Stimulated activated CD4-positive, alpha-beta T cell treated with anti-CD3 and anti-CD28 coated beads, Interleukin-12 subunit alpha, Interleukin-12 subunit beta, amount 100 ng/mL, for 24 hours (primary cell): ENCODE measurements at regions not wholly inside any gene's neighbourhood (a gene's known extent, or its start where the extent isn't known, plus 50 kb on each side); places are given as distances from the start of the nearest gene placed in this dataset.
"Not testable (repeated sequence)": the region's sequence is repeated elsewhere in the genome, so short reads cannot be mapped to it uniquely, and the experiment has no call there.

Experiments used
- DNase-seq, 2 experiments: peaks; one replicate each; pipeline ENCODE4 v3.0.0-alpha.2; 2020; ENCODE audit warnings: low read depth in 2 of 2

GRCh38 chr17:5864741-5865657, 205.2 kb upstream of the WSCD1 start:
- DNase-seq: no peak

GRCh38 chr17:5866978-5867377, 203.2 kb upstream of the WSCD1 start:
- no peak for DNase-seq

DNA sequence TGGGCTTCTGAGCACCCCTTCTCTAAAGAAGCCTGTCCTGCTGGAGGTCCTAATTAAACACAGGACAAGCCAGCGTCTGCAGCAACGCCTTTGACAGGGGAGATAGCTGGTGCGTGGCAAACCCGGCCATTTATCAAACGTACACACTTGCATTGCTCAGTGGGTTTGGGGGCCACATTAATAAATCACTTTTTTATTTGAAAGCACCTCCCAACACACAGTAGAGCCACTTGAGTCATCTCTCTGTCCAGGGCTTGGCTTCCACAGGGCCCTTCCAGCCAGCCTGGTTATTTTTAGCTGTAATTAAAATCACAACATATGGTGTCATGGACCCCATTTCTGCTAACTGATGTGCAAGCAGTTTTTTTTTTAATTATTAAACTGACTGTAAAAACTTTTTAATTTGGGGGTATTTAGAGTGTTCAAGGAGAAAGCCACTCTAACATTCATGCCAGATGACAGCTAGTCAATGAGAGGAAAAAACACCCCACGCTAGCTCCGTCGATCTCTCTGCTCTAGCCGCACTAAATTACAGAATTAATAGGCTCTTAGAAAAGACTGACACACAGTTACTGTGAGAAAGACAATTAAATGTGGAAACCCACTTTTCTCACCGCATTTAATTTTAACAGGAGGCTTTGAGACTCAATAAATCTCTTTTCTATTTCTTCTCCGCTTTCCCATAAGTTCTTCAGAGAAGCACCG, 201.0 kb upstream of the WSCD1 start:
- DNase-seq: no peak

- DNase-seq: no peak
Observed at GRCh38 chr17:5870231-5870953, 199.8 kb upstream of the WSCD1 start.

GRCh38 chr17:5871666-5872065, 198.5 kb upstream of the WSCD1 start:
- no peak for DNase-seq

- no peak for DNase-seq
Observed at GRCh38 chr17:5872831-5873230, 197.3 kb upstream of the WSCD1 start.

DNA sequence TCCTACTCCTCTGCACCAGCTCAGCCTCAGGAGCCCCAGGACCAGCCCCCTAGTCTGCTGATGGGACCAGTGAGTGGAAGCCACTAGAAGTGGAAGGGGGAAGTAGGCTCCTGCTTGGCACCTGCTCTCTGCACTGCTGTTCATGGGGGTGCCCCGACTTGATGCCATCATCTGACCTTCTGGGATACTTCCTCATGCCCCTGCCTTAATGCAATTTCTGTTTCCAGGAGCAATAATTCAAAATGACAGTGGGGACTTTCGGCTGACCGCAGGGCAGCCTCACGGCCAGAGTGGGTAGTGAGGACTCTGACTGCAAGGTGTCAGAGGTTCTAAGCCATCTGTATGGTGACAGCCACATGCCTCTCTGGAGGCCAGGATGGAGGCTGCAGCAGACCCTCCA, 196.4 kb upstream of the WSCD1 start:
- DNase-seq: no peak

DNA sequence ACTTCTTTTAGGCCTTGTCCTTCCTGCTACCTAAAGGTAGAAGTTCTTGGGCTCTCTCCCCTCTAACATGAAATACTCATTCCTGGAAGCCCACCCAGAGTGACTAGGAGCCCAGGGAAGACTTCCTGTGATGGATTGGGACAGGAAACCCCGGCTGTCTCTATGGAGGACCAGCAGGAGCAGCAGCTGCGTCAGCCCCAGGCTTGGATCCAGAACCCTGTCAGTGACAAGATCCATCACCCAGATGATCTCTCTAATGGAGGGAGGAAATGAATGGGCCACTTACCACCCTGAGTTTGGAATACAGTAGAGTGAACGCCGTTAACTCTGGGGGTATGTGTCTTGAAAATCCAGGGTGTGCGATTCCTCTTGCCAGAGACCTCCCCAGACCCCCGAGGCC, 195.7 kb upstream of the WSCD1 start:
- no peak for DNase-seq

DNA sequence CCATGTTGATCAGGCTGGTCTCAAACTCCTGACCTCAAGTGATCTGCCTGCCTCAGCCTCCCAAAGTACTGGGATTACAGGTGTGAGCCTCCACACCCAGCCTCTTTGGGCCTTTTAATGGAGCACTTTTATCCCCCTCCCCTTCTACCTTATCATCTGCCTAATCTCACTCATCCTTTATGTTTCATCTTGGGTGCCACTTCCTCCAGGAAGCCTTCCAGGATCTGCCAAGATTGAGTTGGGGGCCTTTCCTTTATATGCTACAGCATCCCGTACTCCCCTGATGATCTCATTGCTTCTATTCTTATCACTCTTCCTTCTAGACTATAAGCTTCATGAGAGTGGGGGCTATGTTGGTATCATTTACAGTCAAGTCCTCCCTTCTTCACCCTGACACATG, 192.8 kb upstream of the WSCD1 start:
- no peak for DNase-seq

- no peak for DNase-seq
Observed at GRCh38 chr17:5877948-5878347, 192.2 kb upstream of the WSCD1 start.

GRCh38 chr17:5881849-5882248, 188.3 kb upstream of the WSCD1 start:
- no peak for DNase-seq

DNA sequence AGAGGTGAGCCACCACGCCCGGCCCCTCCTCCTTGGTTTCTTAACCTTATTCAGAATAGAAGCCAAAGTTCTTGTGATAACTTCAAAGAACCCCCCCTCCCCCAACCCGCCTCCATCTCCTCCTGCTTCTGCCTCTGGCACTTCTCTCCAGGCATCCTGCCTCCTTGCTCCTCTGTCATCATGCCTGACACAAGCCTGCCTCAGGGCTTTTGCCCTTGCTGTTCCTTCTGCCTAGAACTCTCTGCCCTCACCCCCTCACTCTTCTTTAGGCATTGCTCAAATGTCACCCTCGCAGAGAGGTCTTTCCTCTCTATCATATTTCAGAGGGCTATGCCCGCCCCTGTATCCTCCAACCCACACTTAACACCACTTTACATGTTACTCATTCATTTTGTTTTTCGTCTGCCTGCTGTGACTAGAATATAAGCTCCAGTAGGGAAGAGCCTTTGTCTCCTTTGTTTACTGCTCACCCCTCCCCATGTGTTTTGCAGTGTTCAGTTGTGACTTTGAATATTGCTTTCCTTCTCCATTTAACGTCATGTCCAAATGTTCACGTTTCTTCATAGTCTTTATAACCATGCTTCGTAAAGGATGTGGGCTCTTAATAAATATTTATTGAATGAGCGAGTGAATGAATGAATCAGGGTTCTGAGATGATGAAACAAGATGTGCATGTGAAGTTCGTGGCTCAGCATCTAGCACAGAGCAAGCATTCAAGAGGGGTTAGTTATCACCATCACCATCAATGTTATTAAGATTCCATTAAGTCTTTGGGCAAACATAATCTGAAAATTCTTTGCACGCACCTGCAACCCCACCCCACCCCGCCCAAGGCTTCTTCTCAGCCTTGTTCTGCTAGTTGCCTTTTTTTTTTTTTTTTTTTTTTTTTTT, 186.2 kb upstream of the WSCD1 start:
- no peak for DNase-seq

DNA sequence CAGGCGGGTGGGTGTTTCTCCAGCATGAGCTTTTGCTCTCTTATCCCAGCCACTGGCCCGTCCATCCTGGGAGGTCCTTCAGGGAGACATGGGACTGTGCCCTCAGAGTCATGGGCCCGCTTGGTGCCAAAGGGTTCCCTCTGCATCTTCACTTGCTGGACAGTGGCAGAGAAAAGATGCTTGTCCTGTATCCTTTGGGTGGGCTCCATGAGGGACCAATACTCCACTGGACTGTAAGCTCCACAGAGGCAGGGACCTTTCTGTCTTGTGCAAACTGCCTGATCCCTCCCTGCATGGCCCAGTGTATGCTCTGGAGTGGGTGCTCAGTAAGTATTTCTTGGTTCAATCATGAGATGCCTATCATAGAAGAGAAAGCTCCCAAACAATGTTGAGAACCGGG, 184.8 kb upstream of the WSCD1 start:
- no peak for DNase-seq

DNA sequence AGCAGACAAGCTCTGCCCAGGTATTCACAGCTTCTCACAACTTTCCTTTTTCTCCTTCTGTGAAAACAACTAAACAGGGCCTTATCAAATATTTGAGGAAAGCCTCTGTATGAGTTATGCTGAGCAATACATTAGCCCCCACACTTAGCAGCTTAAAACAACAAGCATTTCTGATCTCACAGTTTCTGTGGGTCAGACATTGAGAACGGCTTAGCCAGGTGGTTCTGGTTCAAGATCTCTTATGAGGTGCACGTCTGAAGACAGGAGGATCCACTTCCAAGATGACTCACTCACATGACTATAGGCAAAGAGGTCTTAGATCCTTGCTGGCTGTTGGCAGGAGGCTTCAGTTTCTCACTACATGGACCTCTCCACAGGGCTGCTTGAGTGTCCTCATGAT, 181.4 kb upstream of the WSCD1 start:
- DNase-seq: no peak

DNA sequence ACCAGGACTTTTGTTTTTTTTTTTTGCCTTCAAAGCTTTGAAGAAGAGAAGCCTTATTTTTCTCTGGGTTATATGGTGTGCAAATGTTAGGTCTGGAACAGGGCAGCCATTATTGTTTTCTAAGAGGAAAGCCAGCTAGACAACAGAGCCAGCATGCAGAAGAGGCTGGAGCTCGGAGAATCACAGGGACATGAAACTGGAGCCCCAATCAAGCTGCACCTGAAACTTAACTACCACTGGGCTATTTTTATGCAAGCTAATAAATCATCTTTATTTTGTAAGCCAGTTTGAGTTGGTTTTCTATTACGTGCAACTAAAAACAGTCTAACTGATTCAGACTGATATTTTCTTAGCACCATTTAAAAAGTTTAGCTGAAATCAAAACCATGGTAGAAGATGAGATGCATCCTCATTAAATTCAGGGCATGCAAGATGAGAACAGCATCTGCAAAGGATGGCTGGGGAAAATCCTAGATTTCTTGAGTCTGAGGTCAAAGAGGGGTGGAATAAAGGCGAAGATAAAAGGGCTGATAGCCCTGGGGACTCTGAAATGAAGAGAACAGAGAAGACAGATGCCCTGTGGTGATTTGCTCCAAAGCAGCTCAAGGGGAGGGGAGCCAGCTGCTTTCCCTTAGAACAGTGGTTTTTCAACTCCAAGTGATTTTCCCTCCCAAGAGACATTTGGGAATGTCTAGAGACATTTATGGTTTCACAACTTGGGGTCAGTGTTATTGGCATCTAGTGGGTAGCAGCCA, 177.1 kb upstream of the WSCD1 start:
- DNase-seq: no peak

GRCh38 chr17:5893741-5894140, 176.4 kb upstream of the WSCD1 start:
- no peak for DNase-seq

- DNase-seq: no peak
Observed at GRCh38 chr17:5895276-5895675, 174.9 kb upstream of the WSCD1 start.

- no peak for DNase-seq
Observed at GRCh38 chr17:5896215-5896614, 174.0 kb upstream of the WSCD1 start.

DNA sequence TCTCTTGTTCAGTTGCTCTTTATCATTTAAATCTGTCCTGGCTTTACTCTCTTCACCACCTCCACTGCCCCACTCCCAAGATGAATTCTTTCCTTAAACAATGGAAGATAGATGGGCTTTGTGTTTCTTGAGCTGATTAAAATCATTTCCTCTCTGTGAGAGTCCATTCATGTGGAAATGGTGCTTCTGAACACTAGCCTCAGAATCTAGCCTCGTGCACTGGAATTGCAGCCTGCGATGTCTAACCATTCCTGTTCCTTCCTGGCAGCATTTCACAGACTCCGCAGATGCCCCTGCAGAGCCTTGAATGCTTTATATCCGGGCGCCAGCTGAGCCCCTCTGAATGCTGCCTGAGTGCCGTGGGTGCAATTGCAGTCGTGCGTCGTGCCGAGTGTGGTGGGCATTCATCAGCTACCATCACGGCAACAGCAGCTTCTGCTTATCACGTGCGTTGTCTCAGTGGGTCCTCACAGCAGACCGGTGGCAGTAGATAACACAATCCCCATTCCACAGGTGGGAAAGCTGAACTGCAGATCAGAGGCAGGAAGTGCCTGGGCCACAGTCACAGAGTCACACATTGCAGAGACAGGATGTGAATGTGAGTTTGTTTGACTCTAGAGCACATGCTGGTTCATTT, 172.8 kb upstream of the WSCD1 start:
- DNase-seq: no peak

DNA sequence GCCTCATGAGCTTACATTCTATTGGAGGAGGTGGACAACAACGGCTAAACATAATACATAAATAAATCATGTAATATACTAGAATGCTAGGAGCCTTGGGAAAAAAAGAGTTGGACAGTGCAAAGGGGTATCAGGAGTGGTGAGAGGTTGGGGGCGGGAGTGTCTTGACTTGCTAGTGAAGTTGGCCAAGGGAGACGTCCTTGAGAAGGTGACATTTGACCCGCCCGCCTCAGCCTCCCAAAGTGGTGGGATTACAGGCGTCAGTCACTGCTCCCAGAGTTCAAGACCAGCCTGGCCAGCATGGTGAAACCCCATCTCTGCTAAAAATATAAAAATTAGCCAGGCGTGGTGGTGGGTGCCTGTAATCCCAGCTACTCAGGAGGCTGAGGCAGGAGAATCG, 172.2 kb upstream of the WSCD1 start:
- DNase-seq: not testable (repeated sequence)
